Jurkat, Clone E6-1 (cell line): ENCODE measurements at regions not wholly inside any gene's neighbourhood (a gene's known extent, or its start where the extent isn't known, plus 50 kb on each side); places are given as distances from the start of the nearest gene placed in this dataset.

Source experiments
- DNase-seq: peaks from one replicate; pipeline ENCODE4 v3.0.0-alpha.2; 2011; ENCODE audit warnings: low read depth, low spot score
- H3K4me3 ChIP-seq: 2 replicates; pipeline ENCODE4 v1.5.1; 2011; ENCODE audit warnings: mild to moderate bottlenecking, low read length, control low read depth, moderate library complexity

- DNase-seq, result no peak
- no peak overlapping the region for H3K4me3 ChIP-seq
These were observed 71.9 kb upstream of the PRR23E start for GRCh38 chr3:127120851-127121647.

- H3K4me3 ChIP-seq, result no peak overlapping the region
- no peak for DNase-seq
These were observed 71.0 kb upstream of the PRR23E start for GRCh38 chr3:127121885-127122284.

GRCh38 chr3:127123533-127123932 lies 69.4 kb upstream of the PRR23E start:
- no peak for DNase-seq
- no peak overlapping the region for H3K4me3 ChIP-seq

GRCh38 chr3:127124120-127124519 lies 68.8 kb upstream of the PRR23E start:
- no peak for DNase-seq
- H3K4me3 ChIP-seq, result no peak overlapping the region

GRCh38 chr3:127131424-127132170 lies 61.3 kb upstream of the PRR23E start:
- DNase-seq, result no peak
- no peak overlapping the region for H3K4me3 ChIP-seq

- no peak overlapping the region for H3K4me3 ChIP-seq
- DNase-seq, result no peak
These were observed 60.1 kb upstream of the PRR23E start for GRCh38 chr3:127132876-127133275.

GRCh38 chr3:127133971-127134370 lies 59.0 kb upstream of the PRR23E start:
- DNase-seq, result no peak
- H3K4me3 ChIP-seq, result no peak overlapping the region

- H3K4me3 ChIP-seq, result no peak overlapping the region
- DNase-seq, result no peak
These were observed 58.5 kb upstream of the PRR23E start for GRCh38 chr3:127134466-127134865.

- no peak for DNase-seq
- H3K4me3 ChIP-seq, result no peak overlapping the region
These were observed 58.1 kb upstream of the PRR23E start for GRCh38 chr3:127134887-127135240.

- H3K4me3 ChIP-seq, result no peak overlapping the region
- DNase-seq, result no peak
These were observed 57.5 kb upstream of the PRR23E start for GRCh38 chr3:127135241-127136023.

GRCh38 chr3:127136024-127136600 lies 56.8 kb upstream of the PRR23E start:
- DNase-seq, result no peak
- H3K4me3 ChIP-seq, result no peak overlapping the region

- no peak for DNase-seq
- no peak overlapping the region for H3K4me3 ChIP-seq
These were observed 56.2 kb upstream of the PRR23E start for GRCh38 chr3:127136706-127137105.

- H3K4me3 ChIP-seq, result no peak overlapping the region
- DNase-seq, result no peak
These were observed 55.8 kb upstream of the PRR23E start for GRCh38 chr3:127137113-127137512.

GRCh38 chr3:127137757-127138536 lies 55.0 kb upstream of the PRR23E start:
- no peak overlapping the region for H3K4me3 ChIP-seq
- no peak for DNase-seq

GRCh38 chr3:127139601-127140500 lies 53.1 kb upstream of the PRR23E start:
- H3K4me3 ChIP-seq, result no peak overlapping the region
- DNase-seq, result no peak

GRCh38 chr3:127140501-127141460 lies 52.1 kb upstream of the PRR23E start:
- H3K4me3 ChIP-seq, result no peak overlapping the region
- DNase-seq, result no peak
